Loucy (cell line): ENCODE measurements at regions not wholly inside any gene's neighbourhood (a gene's known extent, or its start where the extent isn't known, plus 50 kb on each side); places are given as distances from the start of the nearest gene placed in this dataset.

ENCODE experiments used
- H2AFZ ChIP-seq: fragments of 200-600 bp; sonication (generic); 2 replicates; pipeline ENCODE4 v1.6.0; 2016; ENCODE audit warnings: antibody characterized with exemption, mild to moderate bottlenecking, low read length, moderate library complexity
- H3F3A ChIP-seq: fragments of 200-600 bp; 2 replicates; pipeline ENCODE4 v1.6.0; 2016; ENCODE audit warnings: antibody characterized with exemption, low read depth, mild to moderate bottlenecking
- H3K27me3 ChIP-seq: fragments of 200-600 bp; sonication (generic); 2 replicates; pipeline ENCODE4 v1.6.1; 2014; ENCODE audit warnings: low read length, mild to moderate bottlenecking; ENCODE audit not compliant: insufficient read depth, poor library complexity, severe bottlenecking
- H3K36me3 ChIP-seq: fragments of 200-600 bp; sonication (generic); 2 replicates; pipeline ENCODE4 v1.6.1; 2016; ENCODE audit warnings: low read length; ENCODE audit not compliant: insufficient read depth
- H3K4me1 ChIP-seq: fragments of 200-600 bp; sonication (generic); 2 replicates; pipeline ENCODE4 v1.5.1; 2014; ENCODE audit warnings: low read length, mild to moderate bottlenecking; ENCODE audit not compliant: insufficient read depth, poor library complexity, severe bottlenecking
- H3K4me2 ChIP-seq: fragments of 200-600 bp; sonication (generic); 2 replicates; pipeline ENCODE4 v1.6.0; 2014; ENCODE audit warnings: antibody characterized with exemption, low read length, low read depth, mild to moderate bottlenecking; ENCODE audit not compliant: poor library complexity, severe bottlenecking
- H3K4me3 ChIP-seq: fragments of 200-600 bp; sonication (generic); 2 replicates; pipeline ENCODE4 v1.5.1; 2014; ENCODE audit warnings: low read length, mild to moderate bottlenecking, mixed read lengths; ENCODE audit not compliant: poor library complexity, severe bottlenecking
- H3K79me2 ChIP-seq: fragments of 200-600 bp; sonication (generic); 2 replicates; pipeline ENCODE4 v1.6.1; 2014; ENCODE audit warnings: low read length; ENCODE audit not compliant: insufficient read depth
- H3K9ac ChIP-seq: fragments of 200-600 bp; sonication (generic); 2 replicates; pipeline ENCODE4 v1.6.0; 2014; ENCODE audit warnings: mild to moderate bottlenecking, low read depth, low read length, moderate library complexity; ENCODE audit not compliant: poor library complexity, severe bottlenecking
- H3K9me2 ChIP-seq: fragments of 200-600 bp; sonication (generic); replicated peaks from 2 replicates; pipeline ENCODE4 v1.6.1; 2016; ENCODE audit warnings: low read depth, low read length, mixed read lengths
- H3K9me3 ChIP-seq: fragments of 200-600 bp; sonication (generic); 2 replicates; pipeline ENCODE4 v1.6.1; 2014; ENCODE audit warnings: mild to moderate bottlenecking, antibody characterized with exemption, low read length, low read depth; ENCODE audit not compliant: insufficient read depth
- H4K20me1 ChIP-seq: fragments of 200-600 bp; sonication (generic); 2 replicates; pipeline ENCODE4 v1.6.0; 2014; ENCODE audit warnings: antibody characterized with exemption, low read length, mild to moderate bottlenecking; ENCODE audit not compliant: insufficient read depth, poor library complexity, severe bottlenecking
- CTCF ChIP-seq: fragments of 200-600 bp; sonication (generic); conservative IDR thresholded peaks from 2 replicates; pipeline ENCODE4 v1.5.1; 2014; ENCODE audit warnings: mild to moderate bottlenecking, antibody characterized with exemption, low read length
- EZH2phosphoT487 ChIP-seq: fragments of 200-600 bp; IDR thresholded peaks from 2 replicates; pipeline ENCODE4 v1.6.1; 2018; ENCODE audit warnings: antibody characterized with exemption, mild to moderate bottlenecking, moderate library complexity, borderline replicate concordance

- Histone ChIP-seq H3K9me3 (no peaks in the 10 kb centered on the region), H3K4me1 (no peaks in the 10 kb centered on the region), H3K9me2 (no peaks in the 10 kb centered on the region), H3K79me2 (no peaks in the 10 kb centered on the region), H3K9ac (no peak overlapping the region), H2AFZ (no peak overlapping the region), H3K36me3 (no peaks in the 10 kb centered on the region), H3K27me3 (no peaks in the 10 kb centered on the region), H4K20me1 (no peaks in the 10 kb centered on the region), H3F3A (no peaks in the 10 kb centered on the region), H3K4me2 (no peak overlapping the region), H3K4me3 (no peak overlapping the region)
- TF ChIP-seq EZH2phosphoT487 (no peak), CTCF (no peak)
Observed at GRCh38 chr11:37506531-37506930, 908.5 kb upstream of the RAG2 start.

GRCh38 chr11:37505406-37505805 is 907.4 kb upstream of the RAG2 start:
- no peaks in the 10 kb centered on the region for H3K9me2 ChIP-seq
- no peak overlapping the region for H3K4me3 ChIP-seq
- no peaks in the 10 kb centered on the region for H4K20me1 ChIP-seq
- H3K9me3 ChIP-seq, result no peaks in the 10 kb centered on the region
- no peaks in the 10 kb centered on the region for H3K4me1 ChIP-seq
- no peak overlapping the region for H2AFZ ChIP-seq
- H3K36me3 ChIP-seq, result no peaks in the 10 kb centered on the region
- no peaks in the 10 kb centered on the region for H3K79me2 ChIP-seq
- H3F3A ChIP-seq, result no peaks in the 10 kb centered on the region
- no peak overlapping the region for H3K9ac ChIP-seq
- H3K4me2 ChIP-seq, result no peak overlapping the region
- TF ChIP-seq EZH2phosphoT487 (no peak), CTCF (no peak)
- no peaks in the 10 kb centered on the region for H3K27me3 ChIP-seq

DNA sequence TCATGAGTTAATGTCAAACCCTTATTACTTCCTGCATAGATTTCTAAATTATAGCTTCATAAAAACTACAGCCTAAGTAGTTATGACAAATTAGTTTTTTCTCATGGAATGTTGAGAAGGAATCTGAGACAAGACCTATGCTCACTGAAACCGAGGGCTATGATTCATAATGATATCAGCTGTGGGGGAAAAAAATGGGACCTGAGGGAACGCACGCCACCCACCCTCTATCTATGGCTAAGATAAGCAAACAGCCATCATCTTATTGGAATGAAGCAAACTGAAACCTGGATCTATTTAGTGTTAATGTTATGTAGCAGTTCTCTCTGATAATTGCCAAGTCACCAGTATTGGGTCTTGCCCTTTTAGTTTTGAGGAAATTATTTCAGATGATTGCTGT is 906.9 kb upstream of the RAG2 start:
- TF ChIP-seq CTCF, result no peak
- TF ChIP-seq EZH2phosphoT487, result no peak
- no peaks in the 10 kb centered on the region for H3K9me2 ChIP-seq
- no peak overlapping the region for H2AFZ ChIP-seq
- no peak overlapping the region for H3K4me2 ChIP-seq
- H3K27me3 ChIP-seq, result no peaks in the 10 kb centered on the region
- no peaks in the 10 kb centered on the region for H3F3A ChIP-seq
- H3K4me3 ChIP-seq, result no peak overlapping the region
- no peaks in the 10 kb centered on the region for H3K36me3 ChIP-seq
- no peaks in the 10 kb centered on the region for H3K4me1 ChIP-seq
- H4K20me1 ChIP-seq, result no peaks in the 10 kb centered on the region
- no peaks in the 10 kb centered on the region for H3K79me2 ChIP-seq
- no peaks in the 10 kb centered on the region for H3K9me3 ChIP-seq
- H3K9ac ChIP-seq, result no peak overlapping the region
